ENCODE measurements at regions not wholly inside any gene's neighbourhood (a gene's known extent, or its start where the extent isn't known, plus 50 kb on each side); places are given as distances from the start of the nearest gene placed in this dataset.

DNA sequence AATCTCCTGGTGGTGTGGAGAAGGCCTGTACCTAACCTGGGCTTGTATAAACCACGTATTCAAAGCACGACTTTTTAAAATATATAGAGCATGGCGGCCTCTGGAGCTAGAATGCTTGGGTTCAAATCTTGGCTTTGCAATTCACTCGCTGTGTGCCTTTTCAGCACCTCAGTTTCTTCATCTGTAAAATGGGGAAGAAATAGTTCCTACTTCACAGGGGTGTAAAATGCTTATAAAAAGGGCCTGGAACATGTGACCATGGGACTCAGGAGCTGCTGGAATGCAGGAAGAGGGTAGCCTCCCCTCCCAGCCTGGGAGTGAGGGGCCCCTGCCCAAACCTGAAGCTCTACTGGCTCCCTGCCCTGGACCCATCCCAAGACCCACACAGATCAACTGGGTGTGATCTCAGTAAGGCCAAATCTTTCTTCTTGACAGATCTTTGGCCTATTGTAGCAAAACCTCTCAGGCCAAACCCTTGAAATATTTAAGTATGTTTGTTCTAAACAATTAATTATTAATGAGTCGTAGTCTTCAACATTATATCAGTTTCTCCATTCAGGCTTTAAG, 269.0 kb downstream of the ZSWIM6 start:
- Histone ChIP-seq H3K36me3 (no peaks in the 10 kb centered on the region), H3K4me1 (no peaks in the 10 kb centered on the region), H3K27me3 (no peaks in the 10 kb centered on the region), H3K27ac (no peak overlapping the region), H3K9me3 (no peaks in the 10 kb centered on the region), H3K4me3 (no peak overlapping the region)
- DNase-seq (ENCODE audit: extremely low spot score in 2 of 2) = no peak
- TF ChIP-seq, protein P1, sequence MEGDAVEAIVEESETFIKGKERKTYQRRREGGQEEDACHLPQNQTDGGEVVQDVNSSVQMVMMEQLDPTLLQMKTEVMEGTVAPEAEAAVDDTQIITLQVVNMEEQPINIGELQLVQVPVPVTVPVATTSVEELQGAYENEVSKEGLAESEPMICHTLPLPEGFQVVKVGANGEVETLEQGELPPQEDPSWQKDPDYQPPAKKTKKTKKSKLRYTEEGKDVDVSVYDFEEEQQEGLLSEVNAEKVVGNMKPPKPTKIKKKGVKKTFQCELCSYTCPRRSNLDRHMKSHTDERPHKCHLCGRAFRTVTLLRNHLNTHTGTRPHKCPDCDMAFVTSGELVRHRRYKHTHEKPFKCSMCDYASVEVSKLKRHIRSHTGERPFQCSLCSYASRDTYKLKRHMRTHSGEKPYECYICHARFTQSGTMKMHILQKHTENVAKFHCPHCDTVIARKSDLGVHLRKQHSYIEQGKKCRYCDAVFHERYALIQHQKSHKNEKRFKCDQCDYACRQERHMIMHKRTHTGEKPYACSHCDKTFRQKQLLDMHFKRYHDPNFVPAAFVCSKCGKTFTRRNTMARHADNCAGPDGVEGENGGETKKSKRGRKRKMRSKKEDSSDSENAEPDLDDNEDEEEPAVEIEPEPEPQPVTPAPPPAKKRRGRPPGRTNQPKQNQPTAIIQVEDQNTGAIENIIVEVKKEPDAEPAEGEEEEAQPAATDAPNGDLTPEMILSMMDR (IDR thresholded peaks at IDR 0.05) = no peak
- TF ChIP-seq POLR2AphosphoS5 (IDR thresholded peaks at IDR 0.05; ENCODE audit: insufficient read depth in 1 of 2, low read depth in 1 of 2) (no peak), POLR2A (IDR thresholded peaks at IDR 0.05) (no peak)
- intact Hi-C loops (cut with DNase I) = no loop called here

DNA sequence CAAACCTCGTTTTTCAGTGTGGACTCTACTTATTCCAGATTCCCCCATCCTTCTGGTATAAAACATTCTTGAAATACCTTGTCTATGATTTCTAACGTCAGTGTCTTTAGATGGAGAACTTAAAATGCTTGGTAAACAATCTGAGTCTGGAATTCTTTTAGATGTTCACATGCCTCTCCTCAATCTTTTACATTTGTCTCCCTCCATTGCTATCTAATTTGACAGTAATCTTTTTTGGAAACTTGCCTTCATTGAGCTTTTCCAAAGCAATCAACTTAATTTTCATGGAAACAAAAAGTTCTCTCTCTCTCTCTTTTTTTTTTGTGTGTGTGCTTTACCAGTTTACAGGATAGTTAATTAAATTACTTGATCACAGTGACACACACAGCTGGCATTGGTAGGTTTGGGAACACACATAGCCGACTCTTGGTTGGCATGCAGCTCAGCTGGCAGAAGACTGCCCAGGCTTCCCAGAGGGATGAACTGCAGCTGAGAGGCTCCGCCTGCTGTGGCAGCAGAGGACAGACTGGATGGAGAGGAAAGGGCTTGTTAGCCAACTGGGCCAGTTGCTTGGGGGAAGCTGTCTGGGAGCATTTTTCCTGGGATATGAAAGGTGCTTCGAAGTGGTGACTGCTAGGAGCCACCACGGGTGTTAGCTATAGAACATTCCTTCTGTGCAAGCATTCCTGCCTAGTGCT, 271.3 kb downstream of the ZSWIM6 start:
- Histone ChIP-seq H3K4me3 (no peak overlapping the region), H3K4me1 (no peaks in the 10 kb centered on the region), H3K27me3 (no peaks in the 10 kb centered on the region), H3K27ac (no peak overlapping the region), H3K36me3 (no peaks in the 10 kb centered on the region), H3K9me3 (no peaks in the 10 kb centered on the region)
- intact Hi-C loops (cut with DNase I) = no loop called here
- DNase-seq (ENCODE audit: extremely low spot score in 2 of 2) = no peak
- TF ChIP-seq, protein P1 (IDR thresholded peaks at IDR 0.05) = no peak
- no peak for TF ChIP-seq POLR2AphosphoS5 (IDR thresholded peaks at IDR 0.05; ENCODE audit: insufficient read depth in 1 of 2, low read depth in 1 of 2)
- TF ChIP-seq POLR2A (IDR thresholded peaks at IDR 0.05) = no peak

DNA sequence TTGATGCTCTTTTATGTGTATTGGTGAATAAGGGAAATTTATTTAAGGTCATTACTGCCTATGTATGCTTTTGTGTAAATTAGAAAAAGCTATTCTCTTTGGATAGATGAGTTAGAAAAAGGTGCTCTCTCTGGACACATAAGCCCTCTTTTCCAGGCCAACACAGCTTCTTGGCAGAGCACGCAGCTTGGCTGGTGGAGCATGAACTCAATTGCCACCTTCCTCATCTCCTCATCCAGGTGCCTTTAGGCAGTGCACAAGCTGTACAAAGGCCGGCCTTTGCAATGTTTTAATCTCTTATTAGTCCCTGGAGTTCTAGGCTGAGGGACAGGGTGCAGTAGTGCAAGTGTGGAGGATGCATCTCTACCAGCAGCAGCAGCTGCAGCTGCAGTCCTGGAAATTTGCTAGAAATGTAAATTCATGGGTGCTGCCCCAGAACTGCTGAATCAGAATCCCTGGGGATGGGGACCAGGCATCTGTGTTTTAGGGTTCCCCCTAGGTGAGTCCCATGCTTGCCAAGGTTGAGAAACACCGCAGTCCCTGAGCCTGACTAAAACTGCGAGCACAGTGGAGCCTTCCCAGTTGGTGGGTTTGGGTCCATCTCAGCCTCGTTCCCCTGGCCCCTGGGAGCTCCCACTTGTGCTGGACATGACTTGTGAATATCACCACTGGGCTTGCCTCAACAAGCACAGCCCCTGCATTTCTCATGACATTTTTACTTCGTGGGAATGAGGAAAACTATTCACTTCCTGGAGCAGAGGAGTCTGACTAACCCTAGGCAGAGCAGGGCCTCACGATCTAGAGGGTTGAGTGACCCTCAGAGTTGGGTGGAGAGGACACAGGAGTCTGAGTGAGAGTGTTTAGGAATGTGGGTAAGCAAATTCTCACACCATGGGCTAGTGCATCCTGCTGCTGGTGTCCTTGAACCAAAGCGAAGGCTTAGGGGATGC, 272.3 kb downstream of the ZSWIM6 start:
- no peaks in the 10 kb centered on the region for H3K27me3 ChIP-seq
- no peak overlapping the region for H3K27ac ChIP-seq
- H3K36me3 ChIP-seq = no peaks in the 10 kb centered on the region
- DNase-seq (ENCODE audit: extremely low spot score in 2 of 2) = no peak
- no peaks in the 10 kb centered on the region for H3K4me1 ChIP-seq
- intact Hi-C loops (cut with DNase I) = no loop called here
- no peak overlapping the region for H3K4me3 ChIP-seq
- TF ChIP-seq POLR2A (IDR thresholded peaks at IDR 0.05) = no peak
- TF ChIP-seq, protein P1 (IDR thresholded peaks at IDR 0.05) = no peak
- no peak for TF ChIP-seq POLR2AphosphoS5 (IDR thresholded peaks at IDR 0.05; ENCODE audit: insufficient read depth in 1 of 2, low read depth in 1 of 2)
- H3K9me3 ChIP-seq = no peaks in the 10 kb centered on the region

DNA sequence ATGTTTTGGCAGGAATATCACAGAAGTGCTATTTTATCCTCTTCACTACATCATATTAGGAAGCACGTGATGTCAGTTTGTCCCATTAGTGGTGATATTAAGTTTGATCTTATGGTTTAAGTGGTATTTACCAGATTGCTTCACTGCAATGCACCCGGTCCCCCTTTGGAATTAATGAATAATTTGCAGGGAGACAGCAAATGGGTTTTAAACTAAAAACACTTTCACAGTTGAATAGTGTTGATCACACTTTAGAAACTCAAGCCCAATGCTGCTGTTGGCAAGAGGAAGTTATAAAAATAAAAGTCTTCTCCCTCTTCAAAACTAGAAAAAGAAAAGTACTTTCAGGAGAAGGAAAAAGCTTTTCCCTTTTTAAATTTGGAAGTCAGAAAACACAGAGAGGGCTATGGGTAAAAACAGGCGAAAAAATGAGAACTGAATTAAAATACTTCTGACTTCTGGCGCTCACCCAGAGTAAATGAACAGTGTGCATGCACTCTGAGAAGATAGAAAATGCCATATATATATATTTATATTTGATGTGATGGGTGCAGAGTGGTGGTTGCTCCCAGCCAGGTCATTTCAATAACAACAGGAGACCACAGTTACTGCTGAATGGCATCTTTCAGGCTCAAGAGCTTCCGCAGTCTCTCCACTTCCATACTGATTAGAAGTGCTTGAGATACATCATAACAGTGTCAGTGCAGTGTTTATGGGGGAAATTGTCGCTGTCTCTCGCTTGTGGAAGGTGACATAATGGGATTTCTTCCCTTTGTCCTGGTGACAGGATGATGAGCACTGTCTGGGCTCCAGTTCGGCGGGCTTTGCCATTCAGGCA, 278.0 kb downstream of the ZSWIM6 start:
- TF ChIP-seq POLR2A (IDR thresholded peaks at IDR 0.05) (no peak), POLR2AphosphoS5 (IDR thresholded peaks at IDR 0.05; ENCODE audit: insufficient read depth in 1 of 2, low read depth in 1 of 2) (no peak)
- TF ChIP-seq, protein P1 (IDR thresholded peaks at IDR 0.05) = no peak
- no peak overlapping the region for H3K4me3 ChIP-seq
- no peak overlapping the region for H3K27ac ChIP-seq
- no peaks in the 10 kb centered on the region for H3K4me1 ChIP-seq
- H3K27me3 ChIP-seq = no peaks in the 10 kb centered on the region
- H3K9me3 ChIP-seq = no peaks in the 10 kb centered on the region
- intact Hi-C loops (cut with DNase I) = no loop called here
- H3K36me3 ChIP-seq = no peaks in the 10 kb centered on the region
- no peak for DNase-seq (ENCODE audit: extremely low spot score in 2 of 2)

Data from vagina (tissue), 2 donors.